GM12878 (cell line): ENCODE measurements at regions not wholly inside any gene's neighbourhood (a gene's known extent, or its start where the extent isn't known, plus 50 kb on each side); places are given as distances from the start of the nearest gene placed in this dataset.

Experiments
- CHD4 ChIP-seq: fragments of 200-600 bp; sonication (generic); IDR thresholded peaks from 2 replicates; pipeline ENCODE4 v1.6.1; 2016; ENCODE audit warnings: mild to moderate bottlenecking
- ESRRA ChIP-seq: IDR thresholded peaks from 2 replicates; pipeline ENCODE4 v1.6.1; 2012; ENCODE audit warnings: mild to moderate bottlenecking, low read length, improper control_type of control experiment
- RBBP5 ChIP-seq: fragments of 200-600 bp; sonication (generic); conservative IDR thresholded peaks from 2 replicates; pipeline ENCODE4 v1.6.1; 2016
- SIN3A ChIP-seq: IDR thresholded peaks from 2 replicates; pipeline ENCODE4 v1.6.1; 2012; ENCODE audit warnings: low read depth, low read length, improper control_type of control experiment
- SREBF1 ChIP-seq: IDR thresholded peaks from 2 replicates; pipeline ENCODE4 v1.6.1; 2012; ENCODE audit warnings: mild to moderate bottlenecking, low read length
- TCF3 ChIP-seq: IDR thresholded peaks from 2 replicates; pipeline ENCODE4 v1.6.1; 2012; ENCODE audit warnings: low read depth, mild to moderate bottlenecking, low read length, borderline replicate concordance; ENCODE audit not compliant: insufficient read depth
- TCF7 ChIP-seq: IDR thresholded peaks from 2 replicates; pipeline ENCODE4 v1.6.1; 2014; ENCODE audit warnings: antibody characterized with exemption, borderline replicate concordance
- TF ChIP-seq, protein P1 (sequence below): fragments of 450-650 bp; IDR thresholded peaks from 2 replicates; pipeline ENCODE4 v1.6.1; 2017; ENCODE audit warnings: antibody characterized with exemption, mild to moderate bottlenecking, moderate library complexity
- TF ChIP-seq, protein P2 (sequence below): fragments of 450-650 bp; IDR thresholded peaks from 2 replicates; pipeline ENCODE4 v1.6.1; 2016; ENCODE audit warnings: mild to moderate bottlenecking, moderate library complexity, borderline replicate concordance

DNA sequence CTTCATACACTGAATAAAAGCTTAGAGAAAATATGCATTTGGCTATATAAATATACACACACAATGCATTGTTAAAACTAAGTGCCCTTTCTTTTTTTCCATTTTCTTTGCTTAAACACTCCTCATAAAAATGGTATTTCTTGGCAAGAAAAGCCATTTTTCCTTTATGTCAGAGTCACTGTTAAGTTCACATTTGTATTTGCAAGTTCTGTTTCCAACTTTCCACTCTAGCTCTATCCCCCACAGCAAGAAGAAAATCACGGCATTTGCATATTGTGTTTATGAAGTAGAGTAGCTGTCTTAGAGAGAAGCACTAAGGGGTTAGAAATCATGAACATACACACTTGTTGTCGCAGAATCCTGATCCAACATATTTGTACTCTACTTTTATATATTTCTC lies 662.1 kb upstream of the MEF2C start (continued):
- TF ChIP-seq, protein P1, sequence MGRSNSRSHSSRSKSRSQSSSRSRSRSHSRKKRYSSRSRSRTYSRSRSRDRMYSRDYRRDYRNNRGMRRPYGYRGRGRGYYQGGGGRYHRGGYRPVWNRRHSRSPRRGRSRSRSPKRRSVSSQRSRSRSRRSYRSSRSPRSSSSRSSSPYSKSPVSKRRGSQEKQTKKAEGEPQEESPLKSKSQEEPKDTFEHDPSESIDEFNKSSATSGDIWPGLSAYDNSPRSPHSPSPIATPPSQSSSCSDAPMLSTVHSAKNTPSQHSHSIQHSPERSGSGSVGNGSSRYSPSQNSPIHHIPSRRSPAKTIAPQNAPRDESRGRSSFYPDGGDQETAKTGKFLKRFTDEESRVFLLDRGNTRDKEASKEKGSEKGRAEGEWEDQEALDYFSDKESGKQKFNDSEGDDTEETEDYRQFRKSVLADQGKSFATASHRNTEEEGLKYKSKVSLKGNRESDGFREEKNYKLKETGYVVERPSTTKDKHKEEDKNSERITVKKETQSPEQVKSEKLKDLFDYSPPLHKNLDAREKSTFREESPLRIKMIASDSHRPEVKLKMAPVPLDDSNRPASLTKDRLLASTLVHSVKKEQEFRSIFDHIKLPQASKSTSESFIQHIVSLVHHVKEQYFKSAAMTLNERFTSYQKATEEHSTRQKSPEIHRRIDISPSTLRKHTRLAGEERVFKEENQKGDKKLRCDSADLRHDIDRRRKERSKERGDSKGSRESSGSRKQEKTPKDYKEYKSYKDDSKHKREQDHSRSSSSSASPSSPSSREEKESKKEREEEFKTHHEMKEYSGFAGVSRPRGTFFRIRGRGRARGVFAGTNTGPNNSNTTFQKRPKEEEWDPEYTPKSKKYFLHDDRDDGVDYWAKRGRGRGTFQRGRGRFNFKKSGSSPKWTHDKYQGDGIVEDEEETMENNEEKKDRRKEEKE, result no peak
- TF ChIP-seq RBBP5 (no peak), TCF7 (no peak), TCF3 (no peak), SREBF1 (no peak), SIN3A (no peak), CHD4 (no peak), ESRRA (no peak)
- TF ChIP-seq, protein P2, sequence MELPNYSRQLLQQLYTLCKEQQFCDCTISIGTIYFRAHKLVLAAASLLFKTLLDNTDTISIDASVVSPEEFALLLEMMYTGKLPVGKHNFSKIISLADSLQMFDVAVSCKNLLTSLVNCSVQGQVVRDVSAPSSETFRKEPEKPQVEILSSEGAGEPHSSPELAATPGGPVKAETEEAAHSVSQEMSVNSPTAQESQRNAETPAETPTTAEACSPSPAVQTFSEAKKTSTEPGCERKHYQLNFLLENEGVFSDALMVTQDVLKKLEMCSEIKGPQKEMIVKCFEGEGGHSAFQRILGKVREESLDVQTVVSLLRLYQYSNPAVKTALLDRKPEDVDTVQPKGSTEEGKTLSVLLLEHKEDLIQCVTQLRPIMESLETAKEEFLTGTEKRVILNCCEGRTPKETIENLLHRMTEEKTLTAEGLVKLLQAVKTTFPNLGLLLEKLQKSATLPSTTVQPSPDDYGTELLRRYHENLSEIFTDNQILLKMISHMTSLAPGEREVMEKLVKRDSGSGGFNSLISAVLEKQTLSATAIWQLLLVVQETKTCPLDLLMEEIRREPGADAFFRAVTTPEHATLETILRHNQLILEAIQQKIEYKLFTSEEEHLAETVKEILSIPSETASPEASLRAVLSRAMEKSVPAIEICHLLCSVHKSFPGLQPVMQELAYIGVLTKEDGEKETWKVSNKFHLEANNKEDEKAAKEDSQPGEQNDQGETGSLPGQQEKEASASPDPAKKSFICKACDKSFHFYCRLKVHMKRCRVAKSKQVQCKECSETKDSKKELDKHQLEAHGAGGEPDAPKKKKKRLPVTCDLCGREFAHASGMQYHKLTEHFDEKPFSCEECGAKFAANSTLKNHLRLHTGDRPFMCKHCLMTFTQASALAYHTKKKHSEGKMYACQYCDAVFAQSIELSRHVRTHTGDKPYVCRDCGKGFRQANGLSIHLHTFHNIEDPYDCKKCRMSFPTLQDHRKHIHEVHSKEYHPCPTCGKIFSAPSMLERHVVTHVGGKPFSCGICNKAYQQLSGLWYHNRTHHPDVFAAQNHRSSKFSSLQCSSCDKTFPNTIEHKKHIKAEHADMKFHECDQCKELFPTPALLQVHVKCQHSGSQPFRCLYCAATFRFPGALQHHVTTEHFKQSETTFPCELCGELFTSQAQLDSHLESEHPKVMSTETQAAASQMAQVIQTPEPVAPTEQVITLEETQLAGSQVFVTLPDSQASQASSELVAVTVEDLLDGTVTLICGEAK, result no peak
